Spleen (tissue), 7 donors: ENCODE measurements at regions not wholly inside any gene's neighbourhood (a gene's known extent, or its start where the extent isn't known, plus 50 kb on each side); places are given as distances from the start of the nearest gene placed in this dataset.

Source experiments
- POLR2A ChIP-seq, 3 donors: fragments of 450-650 bp; IDR thresholded peaks; one replicate each; pipeline ENCODE4 v1.5.1; 2017; ENCODE audit warnings: antibody characterized with exemption in 3 of 3, mild to moderate bottlenecking in 1 of 3
- TF ChIP-seq, protein P1 (sequence below), 11 experiments: fragments of 200-600 bp in 7 of 11; fragments of 450-650 bp in 4 of 11; sonication (generic) in 4 of 11; IDR thresholded peaks in 8 of 11; conservative IDR thresholded peaks in 3 of 11; 1 replicate in 7 of 11; 2 replicates in 4 of 11; pipeline versions ENCODE4 v1.4.0 to v1.8.0; 2016 to 2021; ENCODE audit warnings: antibody characterized with exemption in 11 of 11, inconsistent platforms in 4 of 11, mild to moderate bottlenecking in 1 of 11
- donor health status: DM: no; HTN: no; CAD: no; lungs with moderate emphysema.
- donor health status: DM: no; HTN: no; CAD: no.
- donor health status: DM: no; HTN: no; CAD: no.

DNA sequence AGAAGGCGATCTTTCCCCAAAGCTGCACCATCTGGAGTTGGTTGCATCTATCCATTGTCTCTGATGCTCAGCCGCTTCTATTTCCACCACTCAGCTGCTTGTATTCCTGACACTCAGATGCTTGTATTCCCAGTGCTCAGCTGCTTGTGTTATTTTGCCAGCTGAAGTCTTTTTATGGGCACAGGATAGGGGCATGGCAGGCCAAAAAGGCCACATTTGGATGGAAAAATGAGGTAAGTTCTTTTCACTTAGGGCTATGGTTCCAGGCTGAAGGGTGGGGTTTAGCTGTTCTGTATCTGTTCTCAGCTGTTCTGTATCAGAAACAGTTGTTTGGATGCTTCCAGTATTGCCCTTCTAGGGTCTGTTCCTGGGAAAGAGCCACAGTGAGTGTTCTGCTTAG is 944.9 kb downstream of the QKI start:
- TF ChIP-seq, protein P1, sequence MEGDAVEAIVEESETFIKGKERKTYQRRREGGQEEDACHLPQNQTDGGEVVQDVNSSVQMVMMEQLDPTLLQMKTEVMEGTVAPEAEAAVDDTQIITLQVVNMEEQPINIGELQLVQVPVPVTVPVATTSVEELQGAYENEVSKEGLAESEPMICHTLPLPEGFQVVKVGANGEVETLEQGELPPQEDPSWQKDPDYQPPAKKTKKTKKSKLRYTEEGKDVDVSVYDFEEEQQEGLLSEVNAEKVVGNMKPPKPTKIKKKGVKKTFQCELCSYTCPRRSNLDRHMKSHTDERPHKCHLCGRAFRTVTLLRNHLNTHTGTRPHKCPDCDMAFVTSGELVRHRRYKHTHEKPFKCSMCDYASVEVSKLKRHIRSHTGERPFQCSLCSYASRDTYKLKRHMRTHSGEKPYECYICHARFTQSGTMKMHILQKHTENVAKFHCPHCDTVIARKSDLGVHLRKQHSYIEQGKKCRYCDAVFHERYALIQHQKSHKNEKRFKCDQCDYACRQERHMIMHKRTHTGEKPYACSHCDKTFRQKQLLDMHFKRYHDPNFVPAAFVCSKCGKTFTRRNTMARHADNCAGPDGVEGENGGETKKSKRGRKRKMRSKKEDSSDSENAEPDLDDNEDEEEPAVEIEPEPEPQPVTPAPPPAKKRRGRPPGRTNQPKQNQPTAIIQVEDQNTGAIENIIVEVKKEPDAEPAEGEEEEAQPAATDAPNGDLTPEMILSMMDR (IDR thresholded peaks at IDR 0.05 in 8 of 11, conservative IDR thresholded peaks at IDR 0.05 in 3 of 11) = no peak
- no peak for TF ChIP-seq POLR2A (IDR thresholded peaks at IDR 0.05)
